ENCODE measurements at regions not wholly inside any gene's neighbourhood (a gene's known extent, or its start where the extent isn't known, plus 50 kb on each side); places are given as distances from the start of the nearest gene placed in this dataset.

DNA sequence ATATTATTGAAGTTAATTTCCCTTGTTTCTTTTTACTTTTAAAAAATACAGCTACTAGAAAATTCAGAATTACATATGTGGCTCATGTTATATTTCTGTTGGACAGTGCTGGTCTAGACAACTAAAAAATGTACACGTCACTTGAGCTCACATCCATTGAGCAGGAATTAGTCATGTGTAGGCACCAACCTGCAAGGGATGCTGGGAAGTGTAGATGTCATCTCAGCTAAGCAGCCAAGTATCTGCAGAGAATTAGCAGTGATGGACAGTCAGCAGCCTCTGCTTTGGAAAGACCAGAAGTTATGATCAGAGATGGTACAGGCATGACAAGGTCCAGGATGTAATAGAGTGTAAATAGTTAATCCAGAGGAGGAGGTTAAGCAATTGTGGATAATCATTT lies 87.1 kb upstream of the HS3ST2 start:
- DNase-seq: no peak

DNA sequence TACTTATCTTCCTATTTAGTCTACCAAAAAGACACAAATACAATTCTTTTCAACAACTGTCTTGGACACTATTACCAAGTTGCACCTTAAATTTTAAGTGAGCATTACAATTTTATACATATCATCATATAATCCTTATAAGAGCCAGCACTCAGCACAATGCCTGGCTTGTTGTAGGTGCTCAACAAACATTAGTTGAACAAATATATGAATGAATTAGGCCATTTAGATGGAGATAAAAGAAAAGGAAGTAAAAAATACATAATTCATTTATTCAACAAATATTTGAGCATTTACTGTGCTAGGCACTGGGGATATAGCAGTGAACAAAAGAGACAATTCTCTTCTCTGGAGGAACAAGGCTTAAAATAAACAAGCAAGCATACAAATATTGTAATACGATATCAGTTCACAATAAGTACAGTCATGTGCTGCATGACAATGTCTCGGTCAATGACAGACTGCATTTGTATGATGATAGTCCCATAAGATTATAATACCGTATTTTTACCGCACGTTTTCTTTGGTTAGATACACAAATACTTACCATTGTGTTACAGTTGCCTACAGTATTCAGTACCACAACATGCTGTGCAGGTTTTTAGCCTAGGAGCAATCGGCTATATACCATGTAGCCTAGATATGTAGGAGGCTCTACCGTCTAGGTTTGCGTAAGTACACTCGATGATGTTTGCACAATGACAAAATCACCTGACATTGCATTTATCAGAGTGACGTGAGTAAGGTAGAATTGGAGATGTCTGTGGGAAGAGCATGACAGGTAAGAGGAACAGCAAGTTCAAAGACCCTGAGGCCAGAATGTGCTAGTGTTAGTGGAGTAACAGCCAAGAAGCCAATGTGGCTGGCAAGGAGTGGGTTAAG lies 86.4 kb upstream of the HS3ST2 start:
- no peak for DNase-seq

DNA sequence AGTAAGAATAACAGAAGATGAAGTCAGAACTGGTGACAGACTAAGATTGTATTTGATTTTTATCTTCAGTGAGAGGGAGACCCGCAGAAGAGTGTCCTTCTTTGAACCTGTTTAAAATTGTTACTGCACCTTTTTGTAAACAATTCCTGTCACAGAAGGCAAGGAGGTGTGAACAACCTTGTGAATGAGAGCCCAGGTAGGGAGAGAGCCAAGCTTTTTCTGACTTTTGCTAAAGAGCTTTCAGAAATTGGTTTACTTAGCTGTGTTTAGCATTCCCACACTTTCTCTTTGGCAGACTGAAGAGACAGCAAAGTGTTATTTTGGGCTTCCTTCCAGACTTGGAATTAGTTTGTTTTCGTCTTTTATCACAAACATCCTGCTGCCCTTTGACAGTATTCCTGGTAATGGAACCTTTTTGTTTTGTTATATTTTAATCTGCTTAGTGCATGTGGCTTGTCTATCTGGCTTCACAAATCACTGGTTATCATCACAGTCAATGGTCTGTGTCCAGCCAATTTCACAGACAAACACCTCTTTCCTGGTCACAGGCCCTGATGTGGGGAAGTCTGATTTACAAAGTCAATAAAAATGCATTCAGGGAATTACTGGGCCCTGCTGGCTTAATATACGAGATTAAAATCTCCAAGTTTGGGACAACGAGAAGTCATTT lies 85.7 kb upstream of the HS3ST2 start:
- no peak for DNase-seq

- no peak for DNase-seq
Measured at GRCh38 chr16:22732400-22732799, 81.6 kb upstream of the HS3ST2 start.

DNA sequence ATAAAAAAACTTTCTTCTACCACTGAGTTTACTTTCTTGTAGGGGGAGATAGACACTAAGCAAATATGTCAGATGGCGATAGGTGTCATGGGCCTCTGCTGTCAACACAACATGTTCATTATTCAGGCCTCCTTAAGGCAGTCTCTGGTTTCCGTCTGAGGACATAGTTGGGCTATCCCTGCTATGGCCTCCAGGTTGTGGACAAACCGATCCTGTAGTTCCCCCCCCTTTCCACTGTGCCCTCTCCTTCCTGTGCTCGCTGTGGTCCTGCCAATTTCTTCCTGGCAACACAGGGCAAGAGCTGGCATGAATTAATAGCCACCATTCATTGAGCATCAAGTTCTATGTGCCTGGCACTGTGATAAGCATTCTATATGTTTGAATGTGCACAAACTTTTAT lies 81.0 kb upstream of the HS3ST2 start:
- DNase-seq: no peak

DNA sequence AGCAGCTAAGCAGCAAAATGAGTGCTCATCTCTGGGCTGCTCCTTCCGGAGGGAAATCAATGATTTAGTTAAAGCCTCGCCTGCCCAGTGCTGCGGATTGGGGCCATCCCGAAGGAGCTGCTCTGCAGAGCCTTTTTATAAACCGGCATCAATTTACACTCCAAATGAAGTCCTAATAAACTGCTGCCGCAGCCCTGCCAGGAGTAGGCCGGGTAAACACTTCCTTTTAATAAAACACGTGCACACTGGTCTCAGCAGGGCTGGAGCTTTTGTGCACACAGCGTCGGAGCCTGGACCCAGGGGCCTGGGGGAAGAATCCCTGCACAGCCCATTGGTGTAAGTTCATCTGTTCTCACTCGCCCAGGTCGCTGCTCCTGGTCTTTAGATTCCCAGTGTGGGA lies 79.6 kb upstream of the HS3ST2 start:
- DNase-seq: no peak

DNA sequence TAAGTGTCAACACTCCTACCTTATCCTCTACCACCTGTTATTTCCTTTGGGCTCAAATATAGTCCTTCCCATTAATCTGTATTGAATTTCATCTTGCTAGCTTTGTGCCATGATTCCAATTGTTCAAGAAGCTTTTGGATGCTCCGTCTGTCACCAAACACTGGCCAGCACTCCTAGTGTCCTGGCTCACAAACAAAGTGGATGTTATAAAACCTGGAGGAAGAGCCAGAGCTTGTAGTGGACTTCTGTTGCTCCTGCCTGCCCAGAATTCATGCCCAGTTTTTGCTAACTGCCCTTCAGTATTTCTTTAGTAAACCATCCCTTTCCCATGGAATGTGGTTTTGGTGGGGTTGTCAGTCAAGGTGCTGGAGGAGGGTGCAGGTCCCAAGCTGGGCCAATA lies 77.2 kb upstream of the HS3ST2 start:
- no peak for DNase-seq

GRCh38 chr16:22739077-22739476 lies 74.9 kb upstream of the HS3ST2 start:
- no peak for DNase-seq

DNA sequence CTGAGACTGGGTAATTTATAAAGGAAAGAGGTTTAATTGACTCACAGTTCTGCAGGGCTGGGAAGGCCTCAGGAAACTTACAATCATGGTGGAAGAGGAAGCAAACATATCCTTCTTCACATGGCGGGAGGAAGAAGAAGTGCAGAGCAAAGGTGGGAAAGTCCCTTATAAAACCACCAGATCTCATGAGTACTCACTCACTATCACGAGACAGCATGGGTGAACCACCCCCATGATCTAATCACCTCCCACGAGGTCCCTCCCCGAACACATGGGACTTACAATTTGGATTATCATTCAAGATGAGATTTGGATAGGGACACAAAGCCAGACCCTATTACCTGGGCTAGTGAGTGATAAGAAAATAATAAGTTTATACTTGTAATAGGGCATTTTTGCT lies 70.6 kb upstream of the HS3ST2 start:
- no peak for DNase-seq

GRCh38 chr16:22751104-22751667 lies 62.8 kb upstream of the HS3ST2 start:
- no peak for DNase-seq

DNA sequence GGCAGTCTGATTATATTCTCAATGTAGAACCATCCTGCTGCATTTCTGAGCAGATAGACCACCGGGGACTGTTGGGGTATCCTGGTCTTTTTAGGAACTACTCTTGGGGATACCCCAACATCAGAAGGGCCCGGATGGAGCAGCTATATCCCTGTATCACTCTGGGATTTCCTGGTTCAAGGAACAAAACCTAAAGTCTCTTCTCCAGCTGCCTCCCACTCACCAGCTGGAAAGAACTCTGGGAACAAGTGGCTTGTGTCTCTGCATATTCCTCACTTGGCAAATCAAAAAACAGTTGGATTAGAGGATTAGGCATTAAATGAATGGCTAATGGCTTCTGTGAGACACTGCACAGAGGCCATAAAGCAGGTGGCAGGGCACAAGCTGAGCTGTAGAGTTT lies 62.3 kb upstream of the HS3ST2 start:
- no peak for DNase-seq

DNA sequence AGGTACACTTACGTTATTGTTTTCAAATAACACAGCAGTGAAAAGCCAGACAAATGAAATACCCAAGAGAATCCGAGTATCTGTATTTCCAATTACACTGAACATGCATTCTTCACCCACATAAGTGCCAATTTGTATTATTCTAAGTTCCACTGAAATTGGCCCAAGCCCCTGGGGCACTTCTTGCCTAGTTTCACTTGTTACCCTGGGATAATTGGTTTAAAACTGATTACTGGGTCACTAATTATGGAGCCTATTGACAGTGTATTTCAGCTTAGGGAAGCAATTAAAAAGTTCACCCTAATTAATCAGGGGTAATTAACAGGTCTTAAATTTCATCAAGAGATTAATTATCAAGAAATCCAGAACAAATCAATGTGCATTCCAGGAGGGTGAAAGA lies 60.5 kb upstream of the HS3ST2 start:
- DNase-seq: no peak

DNA sequence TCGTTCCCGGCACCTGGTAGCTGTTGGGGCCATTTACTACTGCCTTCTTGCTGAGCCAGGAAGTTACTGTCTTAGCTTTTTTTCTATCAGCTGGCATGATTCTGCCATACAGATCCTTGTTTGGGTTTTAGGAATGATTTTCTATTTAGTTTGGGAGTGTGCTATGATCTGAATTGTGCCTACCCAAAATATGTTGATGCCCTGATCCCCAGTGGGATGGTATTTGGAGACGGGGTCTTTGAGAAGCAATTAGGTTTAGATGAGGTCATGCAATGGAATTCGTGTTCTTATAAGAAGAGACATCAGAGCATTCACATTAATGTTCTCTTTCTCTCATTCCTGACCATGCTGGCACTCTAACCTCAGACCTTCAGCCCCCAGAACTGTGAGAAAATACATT lies 59.4 kb upstream of the HS3ST2 start:
- no peak for DNase-seq

DNA sequence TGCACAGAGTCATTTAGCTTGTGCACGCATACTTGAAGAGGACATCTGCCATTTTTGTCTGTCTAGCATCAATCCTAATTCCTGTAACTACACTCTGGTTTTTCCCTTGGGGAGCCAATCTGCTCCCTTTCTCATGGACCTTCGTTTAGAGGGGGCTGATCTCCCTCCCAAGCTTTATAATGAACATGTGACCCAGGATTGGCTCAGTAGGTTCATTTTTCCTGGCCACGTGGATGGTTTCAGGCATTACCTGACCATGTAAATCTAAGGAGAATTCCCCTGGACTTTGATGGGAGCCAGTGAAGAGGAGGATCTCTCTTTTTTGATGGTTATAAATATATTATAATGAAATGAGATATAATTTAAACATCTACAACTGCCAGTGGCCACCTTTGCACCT lies 56.8 kb upstream of the HS3ST2 start:
- no peak for DNase-seq

DNA sequence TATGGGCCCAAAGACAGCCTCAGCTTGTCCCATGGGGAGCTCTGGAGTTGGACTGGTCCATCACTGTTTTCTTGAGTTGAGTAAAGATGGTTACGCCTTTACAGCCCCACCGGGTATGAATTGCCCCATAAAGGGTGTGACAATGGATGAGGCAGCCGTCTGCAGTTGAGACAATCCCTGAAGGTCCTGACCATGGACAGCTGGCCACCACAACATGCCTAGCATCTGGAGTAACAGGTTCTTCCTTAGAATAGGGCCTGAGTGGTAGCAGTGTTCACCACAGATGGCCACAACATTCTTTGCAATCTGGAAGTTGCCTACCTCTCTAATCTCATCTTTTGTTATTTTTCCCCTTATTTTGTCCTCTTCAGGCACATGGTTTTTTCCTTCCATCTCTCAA lies 51.5 kb upstream of the HS3ST2 start:
- no peak for DNase-seq

DNA sequence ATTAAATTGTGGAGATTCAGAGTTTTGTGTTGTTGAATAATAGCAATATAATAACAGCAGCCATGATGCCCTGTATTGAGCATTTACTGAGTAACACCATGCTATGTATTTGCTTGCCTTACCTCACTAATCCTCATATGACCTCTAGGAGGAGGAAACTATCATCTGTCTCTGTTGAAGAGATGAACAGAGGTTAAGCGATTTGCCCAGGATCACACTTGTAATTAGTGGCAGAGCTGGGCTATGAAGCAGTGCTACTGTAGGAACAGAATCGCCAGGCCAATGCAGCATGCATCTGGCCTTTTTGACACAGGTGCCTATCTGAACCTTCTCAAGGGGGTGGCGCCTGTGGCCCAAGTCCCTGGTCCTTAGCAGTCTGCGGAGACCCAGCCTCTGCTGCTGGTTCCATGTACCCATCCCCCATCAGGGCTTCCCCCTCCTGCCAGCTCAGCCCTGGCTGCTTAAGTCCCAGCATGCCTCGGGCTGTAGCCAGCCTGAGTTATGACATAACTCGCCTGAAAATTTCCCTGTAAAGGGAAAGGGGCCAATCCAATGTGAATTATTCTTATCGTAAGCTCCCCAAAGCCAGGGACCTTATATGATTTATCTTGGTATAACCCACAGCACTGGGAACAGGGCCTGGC lies 50.4 kb upstream of the HS3ST2 start:
- no peak for DNase-seq
